ENCODE measurements at regions not wholly inside any gene's neighbourhood (a gene's known extent, or its start where the extent isn't known, plus 50 kb on each side); places are given as distances from the start of the nearest gene placed in this dataset.
"Not testable (repeated sequence)": the region's sequence is repeated elsewhere in the genome, so short reads cannot be mapped to it uniquely, and the experiment has no call there.

DNA sequence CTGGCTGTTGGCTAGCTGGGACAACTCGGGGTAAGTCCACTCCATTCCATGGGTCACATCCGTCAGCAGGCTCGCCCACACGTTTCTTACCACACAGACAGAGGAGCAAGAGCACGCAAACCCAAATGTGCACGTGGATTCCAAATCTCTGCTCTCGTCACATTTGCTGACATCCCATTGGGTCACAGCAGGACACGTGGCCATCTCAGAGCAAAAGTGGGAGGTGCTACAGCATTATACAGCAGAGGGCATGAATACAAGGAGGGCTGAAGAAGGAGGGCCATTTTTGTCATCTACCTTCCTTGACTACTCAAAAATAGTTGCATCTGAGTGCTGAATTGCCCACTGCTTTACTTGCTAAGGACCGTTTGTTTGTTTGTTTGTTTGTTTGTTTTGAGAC, 84.7 kb downstream of the RBBP6 start:
- no peaks in the 10 kb centered on the region for H3K9me3 Mint-ChIP-seq
- no peaks in the 10 kb centered on the region for H3K4me1 Mint-ChIP-seq (ENCODE audit: low read depth)
- DNase-seq (ENCODE audit: low spot score) = no peak
- H3K36me3 Mint-ChIP-seq (ENCODE audit: low read depth) = no peaks in the 10 kb centered on the region
- no peaks in the 10 kb centered on the region for H3K27me3 Mint-ChIP-seq (ENCODE audit: low read depth)
- H3K27ac Mint-ChIP-seq = no peak overlapping the region
- no peak overlapping the region for H3K4me3 Mint-ChIP-seq

DNA sequence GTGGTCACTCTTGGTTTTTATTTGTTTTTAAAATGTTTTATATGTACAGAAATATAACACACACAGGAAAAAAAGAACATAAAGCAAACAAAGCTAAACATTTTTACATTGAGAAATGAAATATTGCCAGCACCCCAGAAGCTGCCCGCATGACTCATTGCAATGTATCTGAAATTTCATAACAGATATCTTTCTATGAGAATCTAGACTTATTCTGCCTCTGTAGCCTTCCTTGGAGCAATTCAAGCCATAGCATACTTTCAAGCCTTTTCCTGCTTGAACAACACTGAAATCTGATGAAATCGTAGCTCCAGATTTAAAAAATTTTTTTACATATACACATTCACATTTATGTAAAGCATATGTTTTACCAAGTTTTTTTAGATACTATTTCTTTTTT, 86.9 kb downstream of the RBBP6 start:
- Mint-ChIP-seq H3K36me3 (ENCODE audit: low read depth) (no peaks in the 10 kb centered on the region), H3K9me3 (no peaks in the 10 kb centered on the region), H3K4me1 (ENCODE audit: low read depth) (no peaks in the 10 kb centered on the region), H3K27me3 (ENCODE audit: low read depth) (no peaks in the 10 kb centered on the region), H3K27ac (no peak overlapping the region), H3K4me3 (no peak overlapping the region)
- DNase-seq (ENCODE audit: low spot score) = no peak

DNA sequence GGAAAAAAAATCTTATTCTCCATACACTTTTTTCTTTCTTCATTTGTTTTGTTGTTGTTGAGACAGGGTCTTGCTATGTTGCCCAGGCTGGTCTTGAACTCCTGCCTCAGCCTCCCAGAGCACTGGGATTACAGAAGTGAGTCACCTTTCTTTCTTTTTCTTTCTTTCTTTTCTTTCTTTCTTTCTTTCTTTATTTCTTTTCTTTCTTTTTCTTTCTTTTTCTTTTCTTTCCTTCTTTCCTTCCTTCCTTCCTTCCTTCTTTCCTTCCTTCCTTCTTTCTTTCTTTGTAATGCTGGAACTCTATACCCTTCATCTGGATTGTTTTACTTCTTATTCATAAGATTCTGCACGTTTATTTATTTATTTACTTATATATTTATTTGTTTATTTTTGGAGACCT, 94.5 kb upstream of the TNRC6A start:
- no peaks in the 10 kb centered on the region for H3K36me3 Mint-ChIP-seq (ENCODE audit: low read depth)
- no peak for DNase-seq (ENCODE audit: low spot score)
- H3K4me1 Mint-ChIP-seq (ENCODE audit: low read depth) = no peaks in the 10 kb centered on the region
- H3K9me3 Mint-ChIP-seq = no peaks in the 10 kb centered on the region
- no peaks in the 10 kb centered on the region for H3K27me3 Mint-ChIP-seq (ENCODE audit: low read depth)
- no peak overlapping the region for H3K4me3 Mint-ChIP-seq
- H3K27ac Mint-ChIP-seq = no peak overlapping the region

DNA sequence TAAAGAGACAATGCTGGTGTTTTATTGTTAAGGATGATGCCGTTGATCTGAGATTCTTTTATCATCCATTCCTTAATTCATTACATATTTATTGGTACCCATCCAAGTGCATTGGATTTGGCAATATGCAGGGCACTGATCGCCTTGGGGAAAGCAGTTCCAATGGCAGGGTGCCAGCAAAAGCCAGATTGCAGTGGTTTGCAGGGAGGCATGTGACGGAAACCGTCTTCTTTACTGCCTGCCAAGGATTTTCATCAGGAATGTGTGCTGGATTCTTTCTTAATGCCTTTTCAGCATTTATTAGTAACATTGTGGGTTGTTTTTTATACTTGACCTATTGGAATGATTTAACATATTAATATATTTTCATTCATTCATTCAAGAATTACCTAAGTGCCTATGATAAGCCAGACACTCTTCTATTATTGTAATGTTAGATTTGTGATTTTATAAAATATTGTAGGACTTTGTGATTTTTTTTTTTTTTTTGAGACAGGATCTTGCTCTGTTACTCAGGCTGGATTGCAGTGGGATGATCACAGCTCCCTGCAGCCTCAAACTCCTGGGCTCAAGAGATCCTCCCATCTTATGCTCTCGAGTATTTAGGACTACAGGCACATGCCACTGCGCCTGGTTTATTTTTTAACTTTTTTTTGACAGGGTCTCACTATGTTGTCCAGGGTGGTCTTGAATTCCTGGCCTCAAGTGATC, 93.4 kb upstream of the TNRC6A start:
- no peak for DNase-seq (ENCODE audit: low spot score)
- H3K9me3 Mint-ChIP-seq = no peaks in the 10 kb centered on the region
- no peaks in the 10 kb centered on the region for H3K36me3 Mint-ChIP-seq (ENCODE audit: low read depth)
- H3K27ac Mint-ChIP-seq = no peak overlapping the region
- no peaks in the 10 kb centered on the region for H3K27me3 Mint-ChIP-seq (ENCODE audit: low read depth)
- no peaks in the 10 kb centered on the region for H3K4me1 Mint-ChIP-seq (ENCODE audit: low read depth)
- no peak overlapping the region for H3K4me3 Mint-ChIP-seq

DNA sequence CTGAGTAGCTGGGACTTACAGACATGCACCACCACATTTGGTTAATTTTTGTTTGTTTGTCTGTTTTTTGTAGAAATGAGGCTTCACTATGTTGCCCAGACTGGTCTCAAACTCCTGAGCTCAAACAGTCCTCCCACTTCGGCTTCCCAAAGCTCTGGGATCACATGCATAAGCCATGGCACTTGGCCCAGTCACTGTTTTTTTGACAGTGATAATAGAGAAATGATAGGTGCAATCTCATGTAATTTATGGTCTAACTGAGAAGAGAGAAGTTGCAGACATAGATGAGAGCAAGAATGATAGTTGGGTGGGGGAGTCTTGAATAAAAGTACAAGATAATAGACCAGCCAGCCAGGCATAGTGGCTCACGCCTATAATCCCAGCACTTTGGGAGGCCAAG, 89.7 kb upstream of the TNRC6A start:
- H3K27me3 Mint-ChIP-seq (ENCODE audit: low read depth) = no peaks in the 10 kb centered on the region
- no peak for DNase-seq (ENCODE audit: low spot score)
- no peaks in the 10 kb centered on the region for H3K9me3 Mint-ChIP-seq
- no peaks in the 10 kb centered on the region for H3K4me1 Mint-ChIP-seq (ENCODE audit: low read depth)
- no peaks in the 10 kb centered on the region for H3K36me3 Mint-ChIP-seq (ENCODE audit: low read depth)
- H3K27ac Mint-ChIP-seq = no peak overlapping the region
- H3K4me3 Mint-ChIP-seq = no peak overlapping the region

DNA sequence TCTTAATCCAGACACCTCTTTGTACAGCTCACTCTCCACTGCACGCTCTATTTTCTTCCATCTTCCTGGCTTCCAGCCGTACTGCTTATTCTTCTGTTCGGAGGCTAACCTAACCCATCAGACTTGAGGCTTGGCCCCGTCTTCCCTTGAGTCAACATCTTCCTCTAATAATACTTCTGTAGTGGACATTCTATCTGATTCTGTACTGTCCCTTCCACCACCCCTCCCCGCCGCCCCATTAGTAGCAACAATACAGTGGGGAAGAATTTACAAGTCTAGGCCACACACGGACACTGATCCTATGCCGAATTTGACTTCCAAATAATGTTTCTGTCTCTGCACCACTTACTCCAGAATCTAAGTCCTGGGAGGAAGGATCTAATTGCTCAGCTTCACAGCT, 86.0 kb upstream of the TNRC6A start:
- Mint-ChIP-seq H3K27ac (no peak overlapping the region), H3K4me1 (ENCODE audit: low read depth) (no peaks in the 10 kb centered on the region), H3K27me3 (ENCODE audit: low read depth) (no peaks in the 10 kb centered on the region), H3K9me3 (no peaks in the 10 kb centered on the region), H3K36me3 (ENCODE audit: low read depth) (no peaks in the 10 kb centered on the region), H3K4me3 (no peak overlapping the region)
- no peak for DNase-seq (ENCODE audit: low spot score)

DNA sequence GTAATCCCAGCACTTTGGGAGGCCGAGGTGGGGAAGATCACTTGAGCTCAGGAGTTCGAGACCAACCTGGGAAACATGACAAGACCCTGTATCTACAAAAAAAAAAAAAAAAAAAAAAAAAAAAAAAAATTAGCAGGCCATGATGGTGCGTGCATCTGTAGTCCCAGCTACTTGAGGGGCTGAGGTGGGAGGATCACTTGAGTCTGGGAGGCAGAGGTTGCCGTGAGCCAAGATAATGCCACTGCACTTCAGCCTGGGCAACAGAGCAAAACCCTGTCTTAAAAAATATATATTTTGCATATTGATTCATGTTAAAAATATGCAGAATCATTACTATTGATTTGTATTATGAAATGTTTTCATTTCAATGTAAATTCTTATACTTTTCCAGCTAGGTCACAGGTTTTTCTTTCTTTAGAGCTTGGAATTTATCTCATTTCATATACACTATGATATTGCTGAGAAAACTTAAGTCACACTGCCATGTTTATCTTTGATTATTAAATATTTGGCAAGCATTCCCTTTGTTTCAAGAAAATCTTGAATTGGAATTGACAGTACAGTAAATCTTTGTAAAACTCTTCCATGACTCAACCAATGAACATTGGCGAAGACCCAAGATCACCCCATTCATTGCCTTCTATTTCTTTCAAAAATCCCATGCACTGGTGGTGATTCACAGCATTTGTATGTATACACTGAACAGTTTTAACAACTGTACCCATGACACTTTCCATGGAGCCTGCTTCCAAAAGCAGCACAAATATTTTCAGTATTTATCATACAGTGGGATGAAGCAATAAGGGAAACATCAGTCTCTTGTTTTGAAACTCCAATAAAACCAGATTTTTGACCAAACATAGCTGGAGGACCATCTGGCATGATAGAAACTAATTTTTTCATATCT, 83.5 kb upstream of the TNRC6A start:
- no peak for DNase-seq (ENCODE audit: low spot score)
- H3K27me3 Mint-ChIP-seq (ENCODE audit: low read depth) = no peaks in the 10 kb centered on the region
- H3K27ac Mint-ChIP-seq = no peak overlapping the region
- no peaks in the 10 kb centered on the region for H3K4me1 Mint-ChIP-seq (ENCODE audit: low read depth)
- no peaks in the 10 kb centered on the region for H3K9me3 Mint-ChIP-seq
- H3K36me3 Mint-ChIP-seq (ENCODE audit: low read depth) = no peaks in the 10 kb centered on the region
- H3K4me3 Mint-ChIP-seq = no peak overlapping the region

DNA sequence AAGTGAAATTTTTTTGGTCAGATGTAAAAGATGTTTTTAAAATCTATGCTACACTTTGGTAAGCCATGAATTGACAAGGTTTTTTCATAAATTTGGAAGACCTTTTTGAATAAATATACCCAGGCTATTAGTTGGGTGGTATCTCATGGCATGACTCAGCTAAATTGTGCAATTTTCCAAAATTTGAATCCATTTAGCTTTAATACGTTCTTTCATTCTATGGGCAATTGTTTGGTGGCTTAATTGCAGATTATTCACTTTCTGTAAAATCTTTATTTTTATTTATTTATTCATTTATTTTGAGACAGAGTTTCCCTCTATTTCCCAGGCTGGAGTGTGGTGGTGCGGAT, 82.8 kb upstream of the TNRC6A start:
- Mint-ChIP-seq H3K4me1 (ENCODE audit: low read depth) (no peaks in the 10 kb centered on the region), H3K4me3 (no peak overlapping the region)

DNA sequence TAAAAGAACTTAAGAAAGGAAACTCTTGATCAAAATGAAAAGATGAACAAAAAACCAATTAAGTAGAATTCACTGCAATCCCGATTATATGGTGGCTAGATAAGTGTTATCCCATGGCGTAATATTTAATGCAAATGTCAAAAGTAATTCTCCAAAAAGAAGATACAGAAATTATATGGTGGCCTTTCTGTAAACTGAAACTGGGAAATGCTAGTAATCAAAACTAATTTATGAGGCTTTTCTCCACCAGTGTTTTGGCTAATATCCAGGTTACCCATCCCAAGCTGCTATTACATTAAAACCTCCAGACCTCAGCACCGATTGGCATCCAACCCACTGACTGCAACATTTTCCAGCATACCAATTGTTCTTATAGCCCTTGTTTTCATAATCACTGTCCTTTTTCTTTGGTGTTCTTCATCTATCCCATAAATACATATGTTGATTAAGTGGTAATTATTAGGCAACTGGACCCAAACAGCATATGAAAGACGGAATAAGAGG, 77.2 kb upstream of the TNRC6A start:
- H3K4me1 Mint-ChIP-seq (ENCODE audit: low read depth) = no peaks in the 10 kb centered on the region
- H3K27ac Mint-ChIP-seq = no peak overlapping the region
- no peak overlapping the region for H3K4me3 Mint-ChIP-seq
- no peaks in the 10 kb centered on the region for H3K27me3 Mint-ChIP-seq (ENCODE audit: low read depth)
- DNase-seq (ENCODE audit: low spot score) = no peak
- no peaks in the 10 kb centered on the region for H3K36me3 Mint-ChIP-seq (ENCODE audit: low read depth)
- no peaks in the 10 kb centered on the region for H3K9me3 Mint-ChIP-seq

More for the DNA sequence above, 82.8 kb upstream of the TNRC6A start:
- no peaks in the 10 kb centered on the region for H3K36me3 Mint-ChIP-seq (ENCODE audit: low read depth)
- no peaks in the 10 kb centered on the region for H3K9me3 Mint-ChIP-seq
- DNase-seq (ENCODE audit: low spot score) = no peak
- no peak overlapping the region for H3K27ac Mint-ChIP-seq
- H3K27me3 Mint-ChIP-seq (ENCODE audit: low read depth) = no peaks in the 10 kb centered on the region

DNA sequence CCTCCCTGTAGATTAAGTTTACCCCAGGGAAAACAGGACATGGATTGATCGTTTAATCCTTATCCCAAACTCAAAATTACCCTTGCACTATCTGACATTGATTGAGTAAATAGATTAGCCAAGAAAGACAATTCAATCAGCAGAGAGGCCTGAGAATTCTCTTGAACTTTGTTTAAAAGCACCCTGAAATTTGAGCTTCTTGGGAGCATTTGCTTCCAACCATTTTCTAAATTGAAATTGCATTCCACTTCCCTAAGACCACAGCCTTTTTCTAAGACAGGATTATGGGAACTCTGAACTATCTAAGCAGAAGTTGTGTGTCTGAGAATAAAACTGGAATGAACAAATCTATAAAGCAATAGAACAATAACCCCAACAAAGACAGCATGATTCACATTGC, 76.6 kb upstream of the TNRC6A start:
- H3K4me1 Mint-ChIP-seq (ENCODE audit: low read depth) = no peaks in the 10 kb centered on the region
- H3K27me3 Mint-ChIP-seq (ENCODE audit: low read depth) = no peaks in the 10 kb centered on the region
- no peaks in the 10 kb centered on the region for H3K9me3 Mint-ChIP-seq
- DNase-seq (ENCODE audit: low spot score) = no peak
- H3K4me3 Mint-ChIP-seq = no peak overlapping the region
- H3K27ac Mint-ChIP-seq = no peak overlapping the region
- H3K36me3 Mint-ChIP-seq (ENCODE audit: low read depth) = no peaks in the 10 kb centered on the region

DNA sequence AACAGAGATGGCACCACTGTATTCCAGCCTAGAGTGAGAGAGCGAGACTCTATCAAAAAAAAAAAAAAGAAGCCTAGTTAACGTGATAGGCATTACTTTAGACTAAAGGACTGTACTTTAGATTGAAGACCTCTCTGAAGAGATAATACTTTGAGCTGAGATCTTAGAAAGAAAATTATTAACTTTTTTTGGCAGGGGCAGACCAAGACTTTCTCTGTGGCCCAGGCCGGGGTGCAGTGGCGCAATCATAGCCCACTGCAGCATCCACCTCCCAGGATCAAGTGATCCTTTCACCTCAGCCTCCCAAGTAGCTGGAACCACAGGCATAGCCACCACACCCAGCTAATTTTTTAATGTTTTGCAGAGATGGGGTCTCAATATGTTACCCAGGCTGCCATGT, 75.7 kb upstream of the TNRC6A start:
- Mint-ChIP-seq H3K36me3 (ENCODE audit: low read depth) (no peaks in the 10 kb centered on the region), H3K4me1 (ENCODE audit: low read depth) (no peaks in the 10 kb centered on the region)
- no peak for DNase-seq (ENCODE audit: low spot score)

DNA sequence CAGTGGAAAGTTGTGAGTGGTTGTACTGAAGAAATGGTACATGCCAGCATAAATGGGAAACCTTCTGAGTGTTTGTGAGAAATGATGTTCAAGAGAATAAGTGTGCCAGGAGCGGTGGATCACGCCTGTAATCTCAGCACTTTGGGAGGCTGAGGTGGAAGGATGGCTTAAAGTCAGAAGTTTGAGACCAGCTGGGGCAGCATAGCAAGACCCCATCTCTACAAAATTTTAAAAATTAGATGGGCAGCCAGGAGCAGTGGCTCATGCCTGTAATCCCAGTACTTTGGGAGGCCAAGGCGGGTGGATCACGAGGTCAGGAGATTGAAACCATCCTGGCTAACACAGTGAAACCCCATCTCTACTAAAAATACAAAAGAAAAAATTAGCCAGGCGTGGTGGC, 63.5 kb upstream of the TNRC6A start:
- peaks cover 15% of the 10 kb centered on the region for H3K4me1 Mint-ChIP-seq (ENCODE audit: low read depth)
- not testable (repeated sequence) for H3K36me3 Mint-ChIP-seq (ENCODE audit: low read depth); H3K9me3 Mint-ChIP-seq; H3K27ac Mint-ChIP-seq; H3K27me3 Mint-ChIP-seq (ENCODE audit: low read depth); H3K4me3 Mint-ChIP-seq; DNase-seq (ENCODE audit: low spot score)

More for the DNA sequence above, 75.7 kb upstream of the TNRC6A start:
- Mint-ChIP-seq H3K9me3 (no peaks in the 10 kb centered on the region), H3K27ac (no peak overlapping the region), H3K4me3 (no peak overlapping the region), H3K27me3 (ENCODE audit: low read depth) (no peaks in the 10 kb centered on the region)

DNA sequence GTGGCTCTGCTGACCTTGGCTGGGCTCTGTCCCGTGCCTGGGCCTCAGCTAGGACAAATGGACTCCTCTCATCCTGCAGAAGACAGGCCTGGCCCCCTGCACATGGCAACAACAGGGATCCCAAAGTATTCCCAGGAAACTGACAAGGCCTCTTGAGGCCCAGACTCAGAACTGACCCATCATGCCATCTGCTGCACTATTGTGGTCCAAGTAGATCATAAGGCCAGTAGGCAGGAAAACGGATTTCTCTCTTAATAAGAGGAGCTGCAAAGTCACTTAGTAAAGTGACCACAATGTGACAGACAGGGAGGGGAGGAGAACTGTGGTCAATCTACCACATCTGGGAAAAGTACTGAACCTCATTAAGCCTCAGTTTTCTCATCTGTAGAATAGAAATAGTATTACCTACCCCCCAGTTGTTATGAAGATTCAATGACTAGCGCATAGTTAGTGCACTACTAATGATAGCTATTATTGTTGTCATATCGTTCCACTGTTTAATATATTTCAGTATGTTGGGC, 62.1 kb upstream of the TNRC6A start:
- Mint-ChIP-seq H3K4me1 (ENCODE audit: low read depth) (peaks cover 15% of the 10 kb centered on the region), H3K27ac (no peak overlapping the region), H3K9me3 (no peaks in the 10 kb centered on the region), H3K4me3 (no peak overlapping the region), H3K36me3 (ENCODE audit: low read depth) (no peaks in the 10 kb centered on the region), H3K27me3 (ENCODE audit: low read depth) (no peaks in the 10 kb centered on the region)
- DNase-seq (ENCODE audit: low spot score) = no peak

DNA sequence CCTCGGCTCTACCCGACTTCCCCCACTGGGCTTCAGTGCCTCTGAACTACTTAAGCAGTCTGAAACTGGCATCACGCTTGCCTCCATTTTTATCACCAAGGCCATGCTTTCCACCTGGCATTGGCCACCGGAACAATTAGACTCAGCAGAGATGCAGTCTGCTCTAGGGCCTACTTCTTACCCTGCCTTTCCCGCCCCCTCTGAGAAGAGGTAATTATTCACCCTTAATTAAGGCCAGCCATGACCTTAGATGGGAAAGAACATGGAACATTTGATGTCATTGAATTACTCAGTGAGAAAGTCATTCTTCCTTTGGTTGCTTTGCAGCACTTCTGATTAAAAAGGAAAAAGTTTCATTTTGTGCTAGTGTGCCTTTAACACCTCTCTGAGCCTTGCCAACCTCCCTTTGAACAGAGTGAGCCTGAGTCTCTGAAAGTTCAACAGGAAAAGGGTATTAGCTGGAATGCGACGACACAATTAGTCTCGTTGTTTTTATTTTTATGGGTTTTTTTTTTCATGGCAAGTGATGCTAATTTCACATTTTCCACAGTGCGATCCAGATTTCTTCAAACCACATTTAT, 60.9 kb upstream of the TNRC6A start:
- DNase-seq (ENCODE audit: low spot score) = peak; percentile 58
- no peak overlapping the region for H3K27ac Mint-ChIP-seq

More for the DNA sequence above, 60.9 kb upstream of the TNRC6A start:
- Mint-ChIP-seq H3K4me3 (no peak overlapping the region), H3K4me1 (ENCODE audit: low read depth) (peaks cover 9% of the 10 kb centered on the region), H3K27me3 (ENCODE audit: low read depth) (no peaks in the 10 kb centered on the region), H3K36me3 (ENCODE audit: low read depth) (no peaks in the 10 kb centered on the region), H3K9me3 (no peaks in the 10 kb centered on the region)

Data from T-helper 2 cell treated with Interferon-gamma antibody and Interleukin-4, amounts not matched to agents 5 μg/mL and 100 μg/mL, for 36 hours (primary cell).